ENCODE measurements at regions not wholly inside any gene's neighbourhood (a gene's known extent, or its start where the extent isn't known, plus 50 kb on each side); places are given as distances from the start of the nearest gene placed in this dataset.

DNA sequence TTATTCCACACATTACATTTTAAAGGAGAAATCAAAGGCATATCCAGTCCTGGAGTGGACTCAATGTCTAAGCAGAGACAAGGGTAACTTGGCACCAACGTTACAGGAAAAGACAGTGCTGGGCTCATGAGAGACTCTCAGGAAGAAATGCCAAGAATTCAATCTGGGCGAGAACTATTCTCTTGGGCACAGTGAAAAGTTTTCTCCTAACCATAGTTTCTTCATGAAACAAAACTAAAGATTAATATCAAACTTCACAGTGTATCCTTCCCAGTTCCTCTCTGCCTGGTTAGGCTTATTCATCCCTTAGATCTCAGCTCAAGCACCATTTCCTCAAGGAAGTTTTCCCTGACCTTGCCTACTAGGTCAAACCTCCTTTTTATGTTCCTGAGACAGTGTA is 109.4 kb upstream of the TLL1 start:
- TF ChIP-seq, protein P1, sequence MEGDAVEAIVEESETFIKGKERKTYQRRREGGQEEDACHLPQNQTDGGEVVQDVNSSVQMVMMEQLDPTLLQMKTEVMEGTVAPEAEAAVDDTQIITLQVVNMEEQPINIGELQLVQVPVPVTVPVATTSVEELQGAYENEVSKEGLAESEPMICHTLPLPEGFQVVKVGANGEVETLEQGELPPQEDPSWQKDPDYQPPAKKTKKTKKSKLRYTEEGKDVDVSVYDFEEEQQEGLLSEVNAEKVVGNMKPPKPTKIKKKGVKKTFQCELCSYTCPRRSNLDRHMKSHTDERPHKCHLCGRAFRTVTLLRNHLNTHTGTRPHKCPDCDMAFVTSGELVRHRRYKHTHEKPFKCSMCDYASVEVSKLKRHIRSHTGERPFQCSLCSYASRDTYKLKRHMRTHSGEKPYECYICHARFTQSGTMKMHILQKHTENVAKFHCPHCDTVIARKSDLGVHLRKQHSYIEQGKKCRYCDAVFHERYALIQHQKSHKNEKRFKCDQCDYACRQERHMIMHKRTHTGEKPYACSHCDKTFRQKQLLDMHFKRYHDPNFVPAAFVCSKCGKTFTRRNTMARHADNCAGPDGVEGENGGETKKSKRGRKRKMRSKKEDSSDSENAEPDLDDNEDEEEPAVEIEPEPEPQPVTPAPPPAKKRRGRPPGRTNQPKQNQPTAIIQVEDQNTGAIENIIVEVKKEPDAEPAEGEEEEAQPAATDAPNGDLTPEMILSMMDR (IDR thresholded peaks at IDR 0.05): no peak
- TF ChIP-seq POLR2AphosphoS5 (IDR thresholded peaks at IDR 0.05; ENCODE audit: low read depth, low read length): no peak
- TF ChIP-seq, protein P2, sequence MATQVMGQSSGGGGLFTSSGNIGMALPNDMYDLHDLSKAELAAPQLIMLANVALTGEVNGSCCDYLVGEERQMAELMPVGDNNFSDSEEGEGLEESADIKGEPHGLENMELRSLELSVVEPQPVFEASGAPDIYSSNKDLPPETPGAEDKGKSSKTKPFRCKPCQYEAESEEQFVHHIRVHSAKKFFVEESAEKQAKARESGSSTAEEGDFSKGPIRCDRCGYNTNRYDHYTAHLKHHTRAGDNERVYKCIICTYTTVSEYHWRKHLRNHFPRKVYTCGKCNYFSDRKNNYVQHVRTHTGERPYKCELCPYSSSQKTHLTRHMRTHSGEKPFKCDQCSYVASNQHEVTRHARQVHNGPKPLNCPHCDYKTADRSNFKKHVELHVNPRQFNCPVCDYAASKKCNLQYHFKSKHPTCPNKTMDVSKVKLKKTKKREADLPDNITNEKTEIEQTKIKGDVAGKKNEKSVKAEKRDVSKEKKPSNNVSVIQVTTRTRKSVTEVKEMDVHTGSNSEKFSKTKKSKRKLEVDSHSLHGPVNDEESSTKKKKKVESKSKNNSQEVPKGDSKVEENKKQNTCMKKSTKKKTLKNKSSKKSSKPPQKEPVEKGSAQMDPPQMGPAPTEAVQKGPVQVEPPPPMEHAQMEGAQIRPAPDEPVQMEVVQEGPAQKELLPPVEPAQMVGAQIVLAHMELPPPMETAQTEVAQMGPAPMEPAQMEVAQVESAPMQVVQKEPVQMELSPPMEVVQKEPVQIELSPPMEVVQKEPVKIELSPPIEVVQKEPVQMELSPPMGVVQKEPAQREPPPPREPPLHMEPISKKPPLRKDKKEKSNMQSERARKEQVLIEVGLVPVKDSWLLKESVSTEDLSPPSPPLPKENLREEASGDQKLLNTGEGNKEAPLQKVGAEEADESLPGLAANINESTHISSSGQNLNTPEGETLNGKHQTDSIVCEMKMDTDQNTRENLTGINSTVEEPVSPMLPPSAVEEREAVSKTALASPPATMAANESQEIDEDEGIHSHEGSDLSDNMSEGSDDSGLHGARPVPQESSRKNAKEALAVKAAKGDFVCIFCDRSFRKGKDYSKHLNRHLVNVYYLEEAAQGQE (IDR thresholded peaks at IDR 0.05; ENCODE audit: insufficient read depth in 1 of 2, low read depth in 2 of 2, low read length in 1 of 2): no peak
- no peak for TF ChIP-seq TCF7L2 (IDR thresholded peaks at IDR 0.05; ENCODE audit: low read depth, low read length)
- no peak for TF ChIP-seq SIN3A (IDR thresholded peaks at IDR 0.05; ENCODE audit: borderline replicate concordance, insufficient read depth, low read depth, low read length)
